Neutrophil (primary cell): ENCODE measurements at regions not wholly inside any gene's neighbourhood (a gene's known extent, or its start where the extent isn't known, plus 50 kb on each side); places are given as distances from the start of the nearest gene placed in this dataset.

Experiments used
- H3K27ac ChIP-seq: fragments of 200-600 bp; sonication (generic); 2 replicates; pipeline ENCODE4 v1.5.1; 2016; ENCODE audit warnings: mild to moderate bottlenecking, moderate library complexity
- H3K27me3 ChIP-seq: fragments of 200-600 bp; sonication (generic); 2 replicates; pipeline ENCODE4 v1.6.0; 2016; ENCODE audit warnings: mild to moderate bottlenecking
- H3K36me3 ChIP-seq: fragments of 200-600 bp; sonication (generic); 2 replicates; pipeline ENCODE4 v1.5.1; 2017
- H3K4me1 ChIP-seq, 2 experiments: fragments of 200-600 bp in 1 of 2; sonication (generic) in 1 of 2; 1 replicate in 1 of 2; 2 replicates in 1 of 2; pipeline versions ENCODE4 v1.5.1 to v1.6.1; 2013 to 2016; ENCODE audit warnings: low read depth in 1 of 2, low read length in 1 of 2, mild to moderate bottlenecking in 1 of 2, moderate library complexity in 1 of 2; ENCODE audit not compliant: control insufficient read depth in 1 of 2, insufficient read depth in 1 of 2
- H3K4me3 ChIP-seq, 2 experiments: fragments of 200-600 bp in 1 of 2; sonication (generic) in 1 of 2; 1 replicate in 1 of 2; 2 replicates in 1 of 2; pipeline ENCODE4 v1.5.1; 2013 to 2016; ENCODE audit warnings: low read depth in 1 of 2, low read length in 1 of 2, mild to moderate bottlenecking in 1 of 2, moderate library complexity in 1 of 2
- H3K9me3 ChIP-seq: fragments of 200-600 bp; sonication (generic); 2 replicates; pipeline ENCODE4 v1.5.1; 2016
- CTCF ChIP-seq: fragments of 200-600 bp; sonication (generic); IDR thresholded peaks from 2 replicates; pipeline ENCODE4 v1.5.1; 2016; ENCODE audit warnings: antibody characterized with exemption

GRCh38 chr21:38057626-38058025 lies 141.4 kb upstream of the KCNJ6 start:
- Histone ChIP-seq H3K27me3 (peaks cover 8% of the 10 kb centered on the region), H3K27ac (no peak overlapping the region), H3K36me3 (no peaks in the 10 kb centered on the region), H3K4me1 (no peaks in the 10 kb centered on the region), H3K4me3 (no peak overlapping the region), H3K9me3 (no peaks in the 10 kb centered on the region)
- TF ChIP-seq CTCF, result no peak

GRCh38 chr21:38060533-38060932 lies 144.3 kb upstream of the KCNJ6 start:
- H3K4me3 ChIP-seq, result no peak overlapping the region
- H3K36me3 ChIP-seq, result no peaks in the 10 kb centered on the region
- TF ChIP-seq CTCF, result no peak
- H3K4me1 ChIP-seq, result no peaks in the 10 kb centered on the region
- H3K27me3 ChIP-seq, result peaks cover 8% of the 10 kb centered on the region
- H3K27ac ChIP-seq, result no peak overlapping the region
- no peaks in the 10 kb centered on the region for H3K9me3 ChIP-seq

- H3K4me3 ChIP-seq, result no peak overlapping the region
- no peak for TF ChIP-seq CTCF
- H3K9me3 ChIP-seq, result no peaks in the 10 kb centered on the region
- no peaks in the 10 kb centered on the region for H3K36me3 ChIP-seq
- peaks cover 7% of the 10 kb centered on the region for H3K27me3 ChIP-seq
- H3K4me1 ChIP-seq, result no peaks in the 10 kb centered on the region
- no peak overlapping the region for H3K27ac ChIP-seq
Observed at GRCh38 chr21:38067086-38067739, 151.0 kb upstream of the KCNJ6 start.

- Histone ChIP-seq H3K27ac (no peak overlapping the region), H3K9me3 (no peaks in the 10 kb centered on the region), H3K36me3 (no peaks in the 10 kb centered on the region), H3K4me3 (no peak overlapping the region), H3K4me1 (no peaks in the 10 kb centered on the region), H3K27me3 (peaks cover 5% of the 10 kb centered on the region)
- no peak for TF ChIP-seq CTCF
Observed at GRCh38 chr21:38072489-38072888, 156.2 kb upstream of the KCNJ6 start.

- no peaks in the 10 kb centered on the region for H3K9me3 ChIP-seq
- no peaks in the 10 kb centered on the region for H3K27me3 ChIP-seq
- no peak overlapping the region for H3K27ac ChIP-seq
- no peaks in the 10 kb centered on the region for H3K4me1 ChIP-seq
- no peaks in the 10 kb centered on the region for H3K36me3 ChIP-seq
- H3K4me3 ChIP-seq, result no peak overlapping the region
- TF ChIP-seq CTCF, result no peak
Observed at GRCh38 chr21:38075833-38076587, 159.8 kb upstream of the KCNJ6 start.
